OCI-LY1 (cell line): ENCODE measurements at regions not wholly inside any gene's neighbourhood (a gene's known extent, or its start where the extent isn't known, plus 50 kb on each side); places are given as distances from the start of the nearest gene placed in this dataset.

ENCODE experiments used
- H2AFZ ChIP-seq: fragments of 200-600 bp; sonication (generic), shearing (Covaris generic); 2 replicates; pipeline ENCODE4 v1.6.0; 2014; ENCODE audit warnings: antibody characterized with exemption, mild to moderate bottlenecking, low read length
- H3F3A ChIP-seq: fragments of 200-600 bp; sonication (generic), shearing (Covaris generic); 2 replicates; pipeline ENCODE4 v1.6.0; 2014; ENCODE audit warnings: mild to moderate bottlenecking, antibody characterized with exemption, low read length, moderate library complexity; ENCODE audit not compliant: insufficient read depth
- H3K27ac ChIP-seq: fragments of 200-600 bp; sonication (generic); 2 replicates; pipeline ENCODE4 v1.5.1; 2014; ENCODE audit warnings: low read length, mixed run types, mild to moderate bottlenecking, low read depth; ENCODE audit not compliant: poor library complexity, severe bottlenecking
- H3K27me3 ChIP-seq: fragments of 200-600 bp; sonication (generic); 2 replicates; pipeline ENCODE4 v1.6.0; 2014; ENCODE audit warnings: antibody characterized with exemption, mild to moderate bottlenecking, low read length, moderate library complexity; ENCODE audit not compliant: insufficient read depth
- H3K36me3 ChIP-seq: fragments of 200-600 bp; sonication (generic); 2 replicates; pipeline ENCODE4 v1.6.1; 2014; ENCODE audit warnings: mild to moderate bottlenecking, antibody characterized with exemption, low read length, moderate library complexity, mixed read lengths; ENCODE audit not compliant: insufficient read depth
- H3K4me1 ChIP-seq: fragments of 200-600 bp; sonication (generic); 2 replicates; pipeline ENCODE4 v1.5.1; 2014; ENCODE audit warnings: mild to moderate bottlenecking, low read length, moderate library complexity; ENCODE audit not compliant: insufficient read depth, severe bottlenecking
- H3K4me2 ChIP-seq: fragments of 200-600 bp; sonication (generic), shearing (Covaris generic); 2 replicates; pipeline ENCODE4 v1.6.1; 2014; ENCODE audit warnings: low read length
- H3K4me3 ChIP-seq: fragments of 200-600 bp; sonication (generic); 2 replicates; pipeline ENCODE4 v1.5.1; 2014; ENCODE audit warnings: low read length, low read depth, mild to moderate bottlenecking, mixed read lengths; ENCODE audit not compliant: poor library complexity, severe bottlenecking
- H3K79me2 ChIP-seq: fragments of 200-600 bp; shearing (Covaris generic); 2 replicates; pipeline ENCODE4 v1.6.1; 2016; ENCODE audit warnings: mixed run types, low read length, mixed read lengths; ENCODE audit not compliant: insufficient read depth
- H3K9ac ChIP-seq: fragments of 200-600 bp; sonication (generic), shearing (Covaris generic); 2 replicates; pipeline ENCODE4 v1.6.1; 2014; ENCODE audit warnings: mild to moderate bottlenecking, low read length, mixed read lengths
- H3K9me2 ChIP-seq: fragments of 200-600 bp; sonication (generic), shearing (Covaris generic); 2 replicates; pipeline ENCODE4 v1.6.1; 2014; ENCODE audit warnings: low read depth, mild to moderate bottlenecking, low read length, mixed read lengths
- H3K9me3 ChIP-seq: fragments of 200-600 bp; shearing (Covaris generic); 2 replicates; pipeline ENCODE4 v1.6.1; 2014; ENCODE audit warnings: low read length, mixed read lengths
- H4K20me1 ChIP-seq: fragments of 200-600 bp; sonication (generic), shearing (Covaris generic); 2 replicates; pipeline ENCODE4 v1.6.0; 2016; ENCODE audit warnings: mild to moderate bottlenecking, low read length; ENCODE audit not compliant: insufficient read depth
- EZH2 ChIP-seq: fragments of 200-600 bp; sonication (generic), shearing (Covaris generic); IDR thresholded peaks from 2 replicates; pipeline ENCODE4 v1.8.0; 2017; ENCODE audit warnings: borderline replicate concordance, mixed run types, mild to moderate bottlenecking, antibody characterized with exemption, low read length, moderate library complexity, mixed read lengths
- TF ChIP-seq, protein P1 (sequence below): fragments of 200-600 bp; sonication (generic), shearing (Covaris generic); IDR thresholded peaks from 2 replicates; pipeline ENCODE4 v1.5.1; 2017; ENCODE audit warnings: mild to moderate bottlenecking, antibody characterized with exemption, low read length, moderate library complexity, mixed read lengths

DNA sequence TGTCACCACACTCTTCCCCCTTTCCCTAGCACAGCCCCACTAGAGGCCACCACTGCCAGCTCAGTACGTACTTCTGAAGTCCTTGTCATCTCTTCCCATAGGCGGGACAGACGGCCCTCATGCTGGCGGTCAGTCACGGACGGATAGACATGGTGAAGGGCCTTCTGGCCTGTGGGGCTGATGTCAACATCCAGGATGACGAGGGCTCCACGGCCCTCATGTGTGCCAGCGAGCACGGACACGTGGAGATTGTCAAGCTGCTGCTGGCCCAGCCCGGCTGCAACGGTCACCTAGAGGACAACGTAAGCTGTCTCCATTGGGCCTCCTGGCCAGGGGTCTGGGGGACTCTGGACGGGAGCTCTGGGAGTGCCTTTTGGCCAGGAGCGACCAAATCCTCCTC is 99.4 kb upstream of the DMRT1 start:
- no peaks in the 10 kb centered on the region for H3F3A ChIP-seq
- H3K4me1 ChIP-seq, result no peaks in the 10 kb centered on the region
- no peaks in the 10 kb centered on the region for H3K9me2 ChIP-seq
- no peak overlapping the region for H2AFZ ChIP-seq
- no peak overlapping the region for H3K9ac ChIP-seq
- no peak overlapping the region for H3K4me2 ChIP-seq
- H3K36me3 ChIP-seq, result peaks cover 46% of the 10 kb centered on the region
- H3K79me2 ChIP-seq, result no peaks in the 10 kb centered on the region
- H4K20me1 ChIP-seq, result no peaks in the 10 kb centered on the region
- TF ChIP-seq, protein P1, sequence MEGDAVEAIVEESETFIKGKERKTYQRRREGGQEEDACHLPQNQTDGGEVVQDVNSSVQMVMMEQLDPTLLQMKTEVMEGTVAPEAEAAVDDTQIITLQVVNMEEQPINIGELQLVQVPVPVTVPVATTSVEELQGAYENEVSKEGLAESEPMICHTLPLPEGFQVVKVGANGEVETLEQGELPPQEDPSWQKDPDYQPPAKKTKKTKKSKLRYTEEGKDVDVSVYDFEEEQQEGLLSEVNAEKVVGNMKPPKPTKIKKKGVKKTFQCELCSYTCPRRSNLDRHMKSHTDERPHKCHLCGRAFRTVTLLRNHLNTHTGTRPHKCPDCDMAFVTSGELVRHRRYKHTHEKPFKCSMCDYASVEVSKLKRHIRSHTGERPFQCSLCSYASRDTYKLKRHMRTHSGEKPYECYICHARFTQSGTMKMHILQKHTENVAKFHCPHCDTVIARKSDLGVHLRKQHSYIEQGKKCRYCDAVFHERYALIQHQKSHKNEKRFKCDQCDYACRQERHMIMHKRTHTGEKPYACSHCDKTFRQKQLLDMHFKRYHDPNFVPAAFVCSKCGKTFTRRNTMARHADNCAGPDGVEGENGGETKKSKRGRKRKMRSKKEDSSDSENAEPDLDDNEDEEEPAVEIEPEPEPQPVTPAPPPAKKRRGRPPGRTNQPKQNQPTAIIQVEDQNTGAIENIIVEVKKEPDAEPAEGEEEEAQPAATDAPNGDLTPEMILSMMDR, result no peak
- no peak for TF ChIP-seq EZH2
- no peak overlapping the region for H3K27ac ChIP-seq
- H3K9me3 ChIP-seq, result no peaks in the 10 kb centered on the region
- no peaks in the 10 kb centered on the region for H3K27me3 ChIP-seq
- no peak overlapping the region for H3K4me3 ChIP-seq

DNA sequence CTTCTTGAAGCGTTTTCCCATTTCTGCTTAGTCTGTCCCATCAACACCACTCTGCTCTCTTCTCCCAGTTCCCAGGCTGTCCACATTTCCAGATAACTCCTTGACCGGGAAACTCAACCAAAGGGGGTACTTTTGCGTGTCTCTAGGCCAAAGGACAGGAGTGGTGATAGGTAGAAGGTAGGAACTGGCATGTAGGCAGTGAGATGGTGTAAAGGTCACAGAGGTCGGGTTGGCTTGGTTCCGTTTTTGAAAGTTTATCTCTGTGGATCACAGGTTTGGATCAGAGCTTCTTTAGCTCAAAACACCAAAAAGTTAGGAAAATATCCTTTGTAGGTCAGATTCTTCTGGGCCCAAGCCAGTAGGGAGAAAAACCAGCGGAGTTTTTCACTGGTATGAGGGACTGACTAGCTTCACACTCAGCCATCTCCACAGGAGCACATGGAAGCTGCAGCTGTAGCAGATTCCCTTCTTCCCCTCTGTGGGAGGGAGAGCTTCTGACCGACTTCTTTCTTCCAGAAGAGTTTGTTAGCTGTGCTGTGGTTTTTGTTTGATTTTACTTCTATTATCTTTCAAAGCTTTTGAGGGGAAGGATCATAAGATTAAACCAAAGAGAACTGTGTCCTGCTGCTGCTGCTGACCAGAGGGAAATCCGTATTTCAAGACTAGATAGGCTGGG is 98.4 kb upstream of the DMRT1 start:
- Histone ChIP-seq H3F3A (no peaks in the 10 kb centered on the region), H3K4me2 (no peak overlapping the region), H4K20me1 (no peaks in the 10 kb centered on the region), H3K27me3 (no peaks in the 10 kb centered on the region), H3K4me1 (no peaks in the 10 kb centered on the region), H3K36me3 (peaks cover 46% of the 10 kb centered on the region), H2AFZ (no peak overlapping the region), H3K79me2 (no peaks in the 10 kb centered on the region), H3K27ac (no peak overlapping the region), H3K4me3 (no peak overlapping the region), H3K9me3 (no peaks in the 10 kb centered on the region), H3K9me2 (no peaks in the 10 kb centered on the region), H3K9ac (no peak overlapping the region)
- TF ChIP-seq, protein P1, result no peak
- TF ChIP-seq EZH2, result no peak

DNA sequence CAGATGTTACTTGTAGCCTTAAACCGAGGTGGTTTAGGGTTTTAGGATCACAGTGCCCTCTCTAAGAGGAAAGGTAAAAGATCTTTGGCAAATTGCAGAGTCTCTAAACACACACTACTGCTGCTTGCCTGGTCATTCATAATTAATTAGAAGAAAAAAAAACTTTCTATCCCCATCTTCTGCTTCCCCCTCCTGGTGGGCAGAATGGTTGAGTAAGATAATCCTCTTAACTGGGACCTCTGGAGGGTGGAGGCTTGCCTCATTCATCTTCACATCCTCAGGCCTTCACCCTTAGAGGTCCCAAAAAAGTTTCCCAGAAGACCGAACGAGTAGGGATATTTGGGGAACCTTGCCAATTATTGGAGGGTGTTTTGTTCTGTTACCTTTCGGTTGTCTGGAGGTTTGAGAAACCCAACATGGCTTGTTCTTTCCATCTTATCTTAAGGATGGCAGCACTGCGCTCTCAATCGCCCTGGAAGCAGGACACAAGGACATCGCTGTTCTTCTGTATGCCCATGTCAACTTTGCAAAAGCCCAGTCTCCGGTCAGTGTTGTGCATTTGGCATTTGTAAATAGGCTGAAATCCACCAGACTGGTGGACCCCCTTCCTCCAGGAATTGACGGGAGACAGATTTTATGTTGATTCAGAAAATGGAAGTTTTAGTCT is 97.3 kb upstream of the DMRT1 start:
- Histone ChIP-seq H4K20me1 (no peaks in the 10 kb centered on the region), H3K27ac (no peak overlapping the region), H3K4me1 (peaks cover under 1% of the 10 kb centered on the region), H3F3A (no peaks in the 10 kb centered on the region), H2AFZ (no peak overlapping the region), H3K36me3 (peaks cover 38% of the 10 kb centered on the region), H3K9me3 (no peaks in the 10 kb centered on the region), H3K4me2 (no peak overlapping the region), H3K4me3 (no peak overlapping the region), H3K9ac (no peak overlapping the region), H3K9me2 (no peaks in the 10 kb centered on the region), H3K27me3 (no peaks in the 10 kb centered on the region), H3K79me2 (no peaks in the 10 kb centered on the region)
- TF ChIP-seq EZH2, result no peak
- TF ChIP-seq, protein P1, result no peak
